ENCODE measurements at regions not wholly inside any gene's neighbourhood (a gene's known extent, or its start where the extent isn't known, plus 50 kb on each side); places are given as distances from the start of the nearest gene placed in this dataset.

DNA sequence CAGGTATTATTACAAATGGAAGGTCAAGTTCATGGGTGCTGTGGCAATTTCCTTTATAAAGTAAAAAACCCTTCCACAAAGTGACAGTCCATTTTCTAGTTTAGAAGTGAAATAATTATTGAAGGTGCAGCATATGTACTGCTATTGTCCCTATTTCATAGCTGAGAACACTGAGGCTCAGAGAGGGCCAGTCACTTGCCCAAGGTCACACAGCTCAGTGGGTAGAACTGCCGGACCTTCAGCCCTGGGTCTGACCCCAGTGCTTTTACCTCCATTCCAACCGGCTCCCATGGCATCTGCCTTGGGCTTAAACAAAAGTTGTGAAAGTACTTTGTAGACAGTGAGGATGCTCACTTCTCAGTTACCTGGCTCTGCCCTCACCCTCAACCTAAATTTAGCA lies 150.6 kb upstream of the SMIM23 start:
- ChIA-PET POLR2A (no interaction called here), CTCF (no interaction called here)
- Mint-ChIP-seq H3K27me3 (peaks cover 5% of the 10 kb centered on the region), H3K4me1 (peaks cover 10% of the 10 kb centered on the region), H3K27ac (no peak overlapping the region), H3K4me3 (no peak overlapping the region), H3K9me3 (ENCODE audit: insufficient read depth) (no peaks in the 10 kb centered on the region)
- no peak overlapping the region for H3K4me3 ChIP-seq (ENCODE audit: control extremely low read depth in 1 of 5, extremely low read depth in 1 of 5, insufficient read depth in 1 of 5, low read depth in 2 of 5, low read length in 4 of 5)
- DNase-seq, result no peak
- no peaks in the 10 kb centered on the region for H4K20me1 ChIP-seq (ENCODE audit: control insufficient read depth, insufficient read depth, low read length, poor library complexity, severe bottlenecking)
- TF ChIP-seq EZH2 (IDR thresholded peaks at IDR 0.05; ENCODE audit: borderline replicate concordance, insufficient read depth, low read depth, low read length, poor library complexity, severe bottlenecking), result no peak
- TF ChIP-seq, protein P1, sequence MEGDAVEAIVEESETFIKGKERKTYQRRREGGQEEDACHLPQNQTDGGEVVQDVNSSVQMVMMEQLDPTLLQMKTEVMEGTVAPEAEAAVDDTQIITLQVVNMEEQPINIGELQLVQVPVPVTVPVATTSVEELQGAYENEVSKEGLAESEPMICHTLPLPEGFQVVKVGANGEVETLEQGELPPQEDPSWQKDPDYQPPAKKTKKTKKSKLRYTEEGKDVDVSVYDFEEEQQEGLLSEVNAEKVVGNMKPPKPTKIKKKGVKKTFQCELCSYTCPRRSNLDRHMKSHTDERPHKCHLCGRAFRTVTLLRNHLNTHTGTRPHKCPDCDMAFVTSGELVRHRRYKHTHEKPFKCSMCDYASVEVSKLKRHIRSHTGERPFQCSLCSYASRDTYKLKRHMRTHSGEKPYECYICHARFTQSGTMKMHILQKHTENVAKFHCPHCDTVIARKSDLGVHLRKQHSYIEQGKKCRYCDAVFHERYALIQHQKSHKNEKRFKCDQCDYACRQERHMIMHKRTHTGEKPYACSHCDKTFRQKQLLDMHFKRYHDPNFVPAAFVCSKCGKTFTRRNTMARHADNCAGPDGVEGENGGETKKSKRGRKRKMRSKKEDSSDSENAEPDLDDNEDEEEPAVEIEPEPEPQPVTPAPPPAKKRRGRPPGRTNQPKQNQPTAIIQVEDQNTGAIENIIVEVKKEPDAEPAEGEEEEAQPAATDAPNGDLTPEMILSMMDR (IDR thresholded peaks at IDR 0.05), result no peak
- H3K27me3 ChIP-seq (replicated peaks in 1 of 4; ENCODE audit: control extremely low read depth in 1 of 4, control insufficient read depth in 3 of 4, insufficient read depth in 4 of 4, low read length in 3 of 4), result peaks cover 0 to 2% (median under 1%) of the 10 kb centered on the region in 4 experiments
- H3K9me3 ChIP-seq (ENCODE audit: control extremely low read depth in 1 of 3, control insufficient read depth in 2 of 3, insufficient read depth in 1 of 3, low read length in 2 of 3), result no peaks in the 10 kb centered on the region
- no peak overlapping the region for H3K27ac ChIP-seq (ENCODE audit: low read length in 2 of 2)
- H3K36me3 ChIP-seq (replicated peaks in 1 of 2; ENCODE audit: control extremely low read depth in 1 of 2, control insufficient read depth in 1 of 2, extremely low read depth in 1 of 2, insufficient read depth in 2 of 2, low read length in 1 of 2), result no peaks in the 10 kb centered on the region
- ATAC-seq (ENCODE audit: low read depth), result no peak
- WGBS (ENCODE audit: insufficient coverage), result 91% methylated on average over 1 of the region's 2 CpGs
- no peak overlapping the region for H3K4me2 ChIP-seq (replicated peaks; ENCODE audit: low read depth, low read length, poor library complexity, severe bottlenecking)
- H3K9ac ChIP-seq (ENCODE audit: low read length), result no peak overlapping the region
- H2AFZ ChIP-seq (ENCODE audit: insufficient read depth, low read depth, low read length, poor library complexity, severe bottlenecking), result no peak overlapping the region
- intact Hi-C loops (cut with micrococcal nuclease), result no loop called here
- no peaks in the 10 kb centered on the region for H3K79me2 ChIP-seq (ENCODE audit: control insufficient read depth, insufficient read depth, low read length)
- H3K4me1 ChIP-seq (ENCODE audit: control insufficient read depth in 2 of 2, insufficient read depth in 2 of 2, low read length in 2 of 2), result peaks cover 10 to 11% of the 10 kb centered on the region in 2 donors

DNA sequence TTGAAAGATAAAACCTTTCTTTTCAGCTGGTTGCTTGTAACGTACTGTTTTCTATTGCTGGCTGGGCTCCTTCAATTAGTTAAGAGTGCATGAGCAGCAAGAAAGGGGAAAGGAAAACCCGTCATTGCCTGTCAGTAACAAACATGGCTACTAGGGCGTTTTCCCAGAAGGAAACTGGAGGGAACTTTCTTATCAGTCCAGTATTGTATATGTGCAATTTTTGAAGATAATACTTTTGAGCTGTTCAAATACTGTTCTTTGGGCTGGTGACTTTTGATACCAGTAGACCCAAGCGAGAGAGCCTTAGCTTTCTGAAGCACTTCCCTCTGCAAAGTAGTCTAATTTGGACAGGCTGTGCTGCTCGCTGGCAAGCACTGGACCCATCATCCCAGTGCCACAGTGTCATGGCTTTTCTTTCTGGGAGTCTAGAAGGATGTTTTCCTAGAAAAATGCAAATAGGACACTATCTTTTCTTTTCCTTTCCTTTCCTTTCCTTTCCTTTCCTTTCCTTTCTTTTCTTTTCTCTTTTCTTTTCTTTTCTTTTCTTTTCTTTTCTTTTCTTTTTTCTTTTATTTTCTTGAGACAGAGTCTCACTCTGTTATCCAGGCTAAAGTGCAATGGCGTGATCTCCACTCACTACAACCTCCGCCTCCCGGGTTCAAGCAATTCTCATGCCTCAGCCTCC lies 149.9 kb upstream of the SMIM23 start:
- no peak for ATAC-seq (ENCODE audit: low read depth)
- H3K4me1 ChIP-seq (ENCODE audit: control insufficient read depth in 2 of 2, insufficient read depth in 2 of 2, low read length in 2 of 2), result peaks cover 10 to 11% of the 10 kb centered on the region in 2 donors
- H3K79me2 ChIP-seq (ENCODE audit: control insufficient read depth, insufficient read depth, low read length), result no peaks in the 10 kb centered on the region
- no peak overlapping the region for H2AFZ ChIP-seq (ENCODE audit: insufficient read depth, low read depth, low read length, poor library complexity, severe bottlenecking)
- WGBS (ENCODE audit: insufficient coverage), result 90% methylated on average over 7 of the region's 8 CpGs
- H3K9me3 Mint-ChIP-seq (ENCODE audit: insufficient read depth), result no peaks in the 10 kb centered on the region
- H4K20me1 ChIP-seq (ENCODE audit: control insufficient read depth, insufficient read depth, low read length, poor library complexity, severe bottlenecking), result no peaks in the 10 kb centered on the region
- ChIA-PET POLR2A (no interaction called here), CTCF (no interaction called here)
- H3K4me2 ChIP-seq (replicated peaks; ENCODE audit: low read depth, low read length, poor library complexity, severe bottlenecking), result no peak overlapping the region
- no peak overlapping the region for H3K4me3 ChIP-seq (ENCODE audit: control extremely low read depth in 1 of 5, extremely low read depth in 1 of 5, insufficient read depth in 1 of 5, low read depth in 2 of 5, low read length in 4 of 5)
- TF ChIP-seq, protein P1 (IDR thresholded peaks at IDR 0.05), result no peak
- no peak for TF ChIP-seq EZH2 (IDR thresholded peaks at IDR 0.05; ENCODE audit: borderline replicate concordance, insufficient read depth, low read depth, low read length, poor library complexity, severe bottlenecking)
- no peak for DNase-seq
- peaks cover 5% of the 10 kb centered on the region for H3K27me3 Mint-ChIP-seq
- peaks cover 0 to 2% (median under 1%) of the 10 kb centered on the region in 4 experiments for H3K27me3 ChIP-seq (replicated peaks in 1 of 4; ENCODE audit: control extremely low read depth in 1 of 4, control insufficient read depth in 3 of 4, insufficient read depth in 4 of 4, low read length in 3 of 4)
- intact Hi-C loops (cut with micrococcal nuclease), result no loop called here
- H3K4me1 Mint-ChIP-seq, result peaks cover 10% of the 10 kb centered on the region
- H3K36me3 ChIP-seq (replicated peaks in 1 of 2; ENCODE audit: control extremely low read depth in 1 of 2, control insufficient read depth in 1 of 2, extremely low read depth in 1 of 2, insufficient read depth in 2 of 2, low read length in 1 of 2), result no peaks in the 10 kb centered on the region
- no peak overlapping the region for H3K27ac ChIP-seq (ENCODE audit: low read length in 2 of 2)
- H3K4me3 Mint-ChIP-seq, result no peak overlapping the region
- H3K9me3 ChIP-seq (ENCODE audit: control extremely low read depth in 1 of 3, control insufficient read depth in 2 of 3, insufficient read depth in 1 of 3, low read length in 2 of 3), result no peaks in the 10 kb centered on the region
- no peak overlapping the region for H3K9ac ChIP-seq (ENCODE audit: low read length)
- no peak overlapping the region for H3K27ac Mint-ChIP-seq
